Central memory CD8-positive, alpha-beta T cell (primary cell): ENCODE measurements at regions not wholly inside any gene's neighbourhood (a gene's known extent, or its start where the extent isn't known, plus 50 kb on each side); places are given as distances from the start of the nearest gene placed in this dataset.
"Not testable (repeated sequence)": the region's sequence is repeated elsewhere in the genome, so short reads cannot be mapped to it uniquely, and the experiment has no call there.

Experiments
- ATAC-seq: fragments of 150-1000 bp; cut with Tn5 transposase; replicated peaks from 2 replicates; pipeline ENCODE4 v1.10.0; 2022; ENCODE audit warnings: mild to moderate bottlenecking, moderate FRiP score, moderate number of reproducible peaks; ENCODE audit not compliant: poor library complexity, severe bottlenecking; ENCODE audit errors: extremely low read depth
- DNase-seq, 2 donors: peaks; one replicate each; pipeline ENCODE4 v3.0.0; 2021; ENCODE audit warnings: low spot score in 2 of 2
- H3K27ac Mint-ChIP-seq: one replicate; pipeline ENCODE4 v1.8.0; 2022; ENCODE audit warnings: low read depth, mild to moderate bottlenecking, moderate library complexity, mixed read lengths
- H3K27me3 Mint-ChIP-seq: one replicate; pipeline ENCODE4 v1.8.0; 2022; ENCODE audit warnings: mixed read lengths
- H3K36me3 Mint-ChIP-seq: one replicate; pipeline ENCODE4 v1.8.0; 2022; ENCODE audit warnings: mild to moderate bottlenecking, moderate library complexity, mixed read lengths; ENCODE audit not compliant: insufficient read depth
- H3K4me1 Mint-ChIP-seq: one replicate; pipeline ENCODE4 v1.8.0; 2022; ENCODE audit warnings: mixed read lengths
- H3K4me3 Mint-ChIP-seq: one replicate; pipeline ENCODE4 v1.8.0; 2022; ENCODE audit warnings: mild to moderate bottlenecking, moderate library complexity, mixed read lengths
- H3K9me3 Mint-ChIP-seq: one replicate; pipeline ENCODE4 v1.8.0; 2022; ENCODE audit warnings: mixed read lengths

GRCh38 chr2:22186261-22186828, 1062.6 kb downstream of the TDRD15 start:
- DNase-seq, H3K36me3 Mint-ChIP-seq, H3K4me1 Mint-ChIP-seq, ATAC-seq, H3K9me3 Mint-ChIP-seq, H3K27ac Mint-ChIP-seq, H3K4me3 Mint-ChIP-seq, H3K27me3 Mint-ChIP-seq: not testable (repeated sequence)

DNA sequence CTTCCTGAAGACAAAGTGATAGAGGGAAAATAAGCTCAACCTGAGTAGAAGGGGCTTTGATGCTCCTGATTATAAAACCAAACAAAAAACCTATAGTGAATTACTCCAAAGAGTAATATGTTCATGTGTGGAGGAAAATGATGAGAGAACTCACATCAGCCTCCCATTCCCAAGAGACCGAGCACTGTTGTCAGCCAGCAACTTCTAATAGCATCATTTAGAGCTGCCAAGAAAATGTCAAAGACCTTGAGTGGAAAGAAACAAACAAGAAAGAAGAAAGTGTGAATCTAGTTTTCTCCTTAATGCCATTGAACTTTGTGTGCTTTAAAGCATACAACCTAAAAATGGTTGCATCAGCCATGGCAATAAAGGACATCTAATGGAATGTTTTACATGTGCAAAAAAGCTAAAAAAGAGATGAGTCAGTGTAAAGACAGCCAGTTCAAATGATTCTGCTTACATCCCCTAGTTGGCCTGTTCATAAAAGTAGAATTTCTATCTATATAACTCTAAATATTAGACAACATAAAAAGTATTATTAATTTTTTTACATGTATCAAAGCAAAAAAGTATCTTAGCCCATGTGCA, 1066.2 kb downstream of the TDRD15 start:
- Mint-ChIP-seq H3K27ac (no peak overlapping the region), H3K36me3 (no peaks in the 10 kb centered on the region), H3K9me3 (peaks cover 8% of the 10 kb centered on the region), H3K4me1 (no peaks in the 10 kb centered on the region), H3K4me3 (no peak overlapping the region), H3K27me3 (no peaks in the 10 kb centered on the region)
- no peak for ATAC-seq
- DNase-seq: no peak

- ATAC-seq (no peak), DNase-seq (no peak)
- H3K9me3 Mint-ChIP-seq: peaks cover 12% of the 10 kb centered on the region
- no peaks in the 10 kb centered on the region for H3K27me3 Mint-ChIP-seq
- H3K36me3 Mint-ChIP-seq: no peaks in the 10 kb centered on the region
- no peak overlapping the region for H3K27ac Mint-ChIP-seq
- H3K4me3 Mint-ChIP-seq: no peak overlapping the region
- H3K4me1 Mint-ChIP-seq: no peaks in the 10 kb centered on the region
These were observed 1070.5 kb downstream of the TDRD15 start for GRCh38 chr2:22194218-22194617.

GRCh38 chr2:22196806-22197205, 1073.0 kb downstream of the TDRD15 start:
- H3K9me3 Mint-ChIP-seq: peaks cover 12% of the 10 kb centered on the region
- H3K27me3 Mint-ChIP-seq: no peaks in the 10 kb centered on the region
- H3K36me3 Mint-ChIP-seq: no peaks in the 10 kb centered on the region
- no peak overlapping the region for H3K27ac Mint-ChIP-seq
- no peak for ATAC-seq
- H3K4me1 Mint-ChIP-seq: no peaks in the 10 kb centered on the region
- H3K4me3 Mint-ChIP-seq: no peak overlapping the region
- no peak for DNase-seq

DNA sequence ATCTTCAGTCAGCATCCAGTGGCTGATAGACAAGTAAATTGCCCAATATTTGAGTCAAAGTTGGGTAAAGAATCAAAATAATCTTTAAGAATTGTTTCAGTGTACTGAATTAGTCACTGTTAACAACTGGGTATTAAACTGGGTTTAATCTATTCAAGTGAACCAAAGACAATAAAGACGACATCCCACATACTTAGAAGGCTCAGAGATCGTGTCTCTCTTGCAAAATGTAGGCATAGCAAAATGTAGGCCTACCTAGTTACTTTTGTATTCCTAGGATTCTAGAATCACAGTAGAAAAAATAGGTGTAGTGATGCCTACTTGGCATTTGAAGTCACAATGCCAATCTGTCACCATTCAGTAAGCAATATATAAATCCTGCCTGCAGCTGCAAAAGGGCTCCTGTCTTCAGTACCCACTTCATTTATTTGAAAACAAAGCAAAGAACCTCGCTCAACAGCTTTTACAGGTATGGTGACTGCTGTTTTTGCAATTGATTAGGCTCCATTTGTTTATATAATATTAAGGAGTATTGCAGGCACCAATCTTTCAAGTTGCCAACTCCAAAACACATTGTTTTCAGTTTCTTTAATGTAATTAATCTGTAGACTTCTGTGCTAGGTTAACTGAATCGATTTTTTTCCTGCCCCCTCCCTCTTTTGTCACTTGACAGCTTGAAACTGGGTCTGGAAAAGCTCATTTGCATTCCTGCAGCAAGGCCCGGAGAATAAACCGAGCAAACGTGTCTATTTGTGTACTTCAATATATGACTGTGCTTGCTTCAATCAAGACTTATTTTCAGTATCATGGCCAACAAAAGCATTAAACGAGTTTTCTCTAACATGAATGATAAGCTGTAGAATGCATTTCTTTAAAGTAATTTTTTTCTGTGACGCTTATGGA, 1074.9 kb downstream of the TDRD15 start:
- peaks cover 8% of the 10 kb centered on the region for H3K9me3 Mint-ChIP-seq
- ATAC-seq: no peak

DNA sequence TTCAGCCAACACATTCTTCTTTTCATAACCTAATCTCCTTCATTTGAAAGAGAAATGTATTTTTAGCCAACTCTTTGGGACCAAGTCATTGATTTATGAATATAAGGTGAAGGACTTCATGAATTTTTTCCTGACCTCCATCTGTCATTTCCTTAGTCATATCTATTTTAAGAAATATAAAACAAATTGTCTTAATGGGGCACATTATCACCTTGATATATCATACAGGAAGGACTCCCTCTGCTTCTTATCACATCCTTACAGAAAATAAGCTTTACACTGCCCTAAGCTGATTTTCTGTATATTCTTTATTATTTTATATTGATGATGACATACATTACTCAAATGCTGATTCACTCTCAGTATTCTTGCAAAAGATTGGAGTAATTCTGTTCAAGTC, 1076.2 kb downstream of the TDRD15 start:
- no peak for ATAC-seq
- H3K9me3 Mint-ChIP-seq: peaks cover 14% of the 10 kb centered on the region

More for the DNA sequence above, 1074.9 kb downstream of the TDRD15 start:
- Mint-ChIP-seq H3K27me3 (no peaks in the 10 kb centered on the region), H3K36me3 (no peaks in the 10 kb centered on the region), H3K4me3 (no peak overlapping the region), H3K27ac (no peak overlapping the region), H3K4me1 (no peaks in the 10 kb centered on the region)
- no peak for DNase-seq

GRCh38 chr2:22209545-22209944, 1085.8 kb downstream of the TDRD15 start:
- H3K27me3 Mint-ChIP-seq: no peaks in the 10 kb centered on the region
- no peak for DNase-seq
- H3K4me1 Mint-ChIP-seq: no peaks in the 10 kb centered on the region
- no peak overlapping the region for H3K4me3 Mint-ChIP-seq
- H3K9me3 Mint-ChIP-seq: peaks cover 18% of the 10 kb centered on the region
- H3K27ac Mint-ChIP-seq: no peak overlapping the region
- H3K36me3 Mint-ChIP-seq: no peaks in the 10 kb centered on the region
- ATAC-seq: no peak

More for the DNA sequence above, 1076.2 kb downstream of the TDRD15 start:
- no peak for DNase-seq
- H3K36me3 Mint-ChIP-seq: no peaks in the 10 kb centered on the region
- H3K27me3 Mint-ChIP-seq: no peaks in the 10 kb centered on the region
- H3K4me1 Mint-ChIP-seq: no peaks in the 10 kb centered on the region
- no peak overlapping the region for H3K4me3 Mint-ChIP-seq
- H3K27ac Mint-ChIP-seq: no peak overlapping the region

DNA sequence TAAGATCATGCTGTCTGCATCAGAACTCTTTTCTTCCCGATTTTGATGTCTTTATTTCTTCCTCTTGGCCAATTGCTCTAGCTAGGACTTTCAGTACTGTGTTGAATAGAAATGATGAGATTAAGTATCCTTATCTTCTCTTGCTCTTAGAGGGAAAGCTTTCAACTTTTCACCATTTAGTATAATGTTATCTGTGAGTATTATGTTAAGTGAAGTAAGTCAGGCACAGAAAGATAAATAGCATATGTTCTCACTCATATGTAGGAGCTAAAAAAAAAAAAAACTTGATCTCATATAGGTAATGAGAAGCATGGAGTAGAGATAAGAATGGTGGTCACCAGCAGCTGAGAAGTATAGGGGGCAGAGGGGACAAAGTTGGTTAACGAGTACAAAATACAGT, 1089.5 kb downstream of the TDRD15 start:
- Mint-ChIP-seq H3K27ac (no peak overlapping the region), H3K9me3 (peaks cover 25% of the 10 kb centered on the region), H3K36me3 (no peaks in the 10 kb centered on the region), H3K27me3 (no peaks in the 10 kb centered on the region), H3K4me1 (no peaks in the 10 kb centered on the region), H3K4me3 (no peak overlapping the region)
- no peak for ATAC-seq
- no peak for DNase-seq

- ATAC-seq (no peak), DNase-seq (no peak)
- no peaks in the 10 kb centered on the region for H3K4me1 Mint-ChIP-seq
- no peaks in the 10 kb centered on the region for H3K36me3 Mint-ChIP-seq
- no peak overlapping the region for H3K27ac Mint-ChIP-seq
- H3K4me3 Mint-ChIP-seq: no peak overlapping the region
- no peaks in the 10 kb centered on the region for H3K27me3 Mint-ChIP-seq
- peaks cover 25% of the 10 kb centered on the region for H3K9me3 Mint-ChIP-seq
These were observed 1091.7 kb downstream of the TDRD15 start for GRCh38 chr2:22215517-22215916.

DNA sequence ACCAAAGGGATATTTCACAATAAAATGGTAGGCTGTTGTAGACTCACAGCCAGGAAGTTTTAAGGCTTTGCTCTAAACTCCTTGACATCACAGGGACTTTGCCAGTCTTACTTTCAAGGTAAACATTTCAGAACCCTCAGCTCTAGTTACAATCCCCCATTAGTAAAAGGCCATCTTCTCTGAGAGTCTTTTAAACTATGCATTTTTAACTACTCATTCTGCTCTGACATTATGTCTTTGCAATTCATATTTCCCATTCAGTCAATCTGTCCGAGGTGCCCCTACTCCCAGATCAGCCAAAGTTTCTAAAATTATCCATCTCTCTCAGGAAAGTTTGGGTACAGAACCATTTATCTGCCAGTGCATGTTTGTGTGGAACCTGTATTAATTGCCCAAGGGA, 1094.1 kb downstream of the TDRD15 start:
- no peak for DNase-seq
- no peak overlapping the region for H3K27ac Mint-ChIP-seq
- no peaks in the 10 kb centered on the region for H3K4me1 Mint-ChIP-seq
- ATAC-seq: no peak
- H3K9me3 Mint-ChIP-seq: peaks cover 33% of the 10 kb centered on the region
- no peak overlapping the region for H3K4me3 Mint-ChIP-seq
- no peaks in the 10 kb centered on the region for H3K36me3 Mint-ChIP-seq
- no peaks in the 10 kb centered on the region for H3K27me3 Mint-ChIP-seq

GRCh38 chr2:22221006-22221405, 1097.2 kb downstream of the TDRD15 start:
- Mint-ChIP-seq H3K9me3 (peaks cover 43% of the 10 kb centered on the region), H3K27ac (no peak overlapping the region), H3K4me1 (no peaks in the 10 kb centered on the region), H3K4me3 (no peak overlapping the region), H3K27me3 (no peaks in the 10 kb centered on the region), H3K36me3 (no peaks in the 10 kb centered on the region)
- DNase-seq (no peak), ATAC-seq (no peak)

GRCh38 chr2:22238967-22239366, 1115.2 kb downstream of the TDRD15 start:
- no peaks in the 10 kb centered on the region for H3K4me1 Mint-ChIP-seq
- no peaks in the 10 kb centered on the region for H3K27me3 Mint-ChIP-seq
- no peak overlapping the region for H3K27ac Mint-ChIP-seq
- peaks cover 20% of the 10 kb centered on the region for H3K9me3 Mint-ChIP-seq
- no peaks in the 10 kb centered on the region for H3K36me3 Mint-ChIP-seq
- no peak overlapping the region for H3K4me3 Mint-ChIP-seq
- DNase-seq (no peak), ATAC-seq (no peak)

DNA sequence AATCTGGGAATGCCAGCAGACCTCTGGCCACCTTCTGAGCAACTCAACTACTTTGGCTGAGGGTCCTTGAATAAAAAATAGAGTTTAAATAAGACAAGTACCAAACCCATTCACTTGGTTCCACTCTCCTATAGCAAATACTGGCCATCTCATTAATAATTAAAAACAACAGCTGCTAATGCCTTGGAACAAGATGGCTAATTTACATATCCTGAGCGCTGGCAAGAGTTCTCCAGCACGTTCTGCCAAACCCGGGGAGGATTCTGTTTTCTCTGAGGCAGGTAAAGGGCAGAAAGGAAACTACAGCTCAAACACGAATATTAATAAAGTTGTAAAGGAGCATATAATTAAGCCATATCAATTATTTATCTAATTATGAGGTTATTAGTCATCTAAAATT, 1123.7 kb downstream of the TDRD15 start:
- H3K4me3 Mint-ChIP-seq: no peak overlapping the region
- no peak overlapping the region for H3K27ac Mint-ChIP-seq
- DNase-seq: no peak
- no peaks in the 10 kb centered on the region for H3K36me3 Mint-ChIP-seq
- ATAC-seq: no peak
- no peaks in the 10 kb centered on the region for H3K27me3 Mint-ChIP-seq
- no peaks in the 10 kb centered on the region for H3K4me1 Mint-ChIP-seq
- peaks cover 14% of the 10 kb centered on the region for H3K9me3 Mint-ChIP-seq
